Renal pelvis (tissue), 1 donor: ENCODE measurements at regions not wholly inside any gene's neighbourhood (a gene's known extent, or its start where the extent isn't known, plus 50 kb on each side); places are given as distances from the start of the nearest gene placed in this dataset.
"Not testable (repeated sequence)": the region's sequence is repeated elsewhere in the genome, so short reads cannot be mapped to it uniquely, and the experiment has no call there.

ENCODE experiments used
- DNase-seq: peaks from one replicate; pipeline ENCODE4 v3.0.0-alpha.2; 2013

DNA sequence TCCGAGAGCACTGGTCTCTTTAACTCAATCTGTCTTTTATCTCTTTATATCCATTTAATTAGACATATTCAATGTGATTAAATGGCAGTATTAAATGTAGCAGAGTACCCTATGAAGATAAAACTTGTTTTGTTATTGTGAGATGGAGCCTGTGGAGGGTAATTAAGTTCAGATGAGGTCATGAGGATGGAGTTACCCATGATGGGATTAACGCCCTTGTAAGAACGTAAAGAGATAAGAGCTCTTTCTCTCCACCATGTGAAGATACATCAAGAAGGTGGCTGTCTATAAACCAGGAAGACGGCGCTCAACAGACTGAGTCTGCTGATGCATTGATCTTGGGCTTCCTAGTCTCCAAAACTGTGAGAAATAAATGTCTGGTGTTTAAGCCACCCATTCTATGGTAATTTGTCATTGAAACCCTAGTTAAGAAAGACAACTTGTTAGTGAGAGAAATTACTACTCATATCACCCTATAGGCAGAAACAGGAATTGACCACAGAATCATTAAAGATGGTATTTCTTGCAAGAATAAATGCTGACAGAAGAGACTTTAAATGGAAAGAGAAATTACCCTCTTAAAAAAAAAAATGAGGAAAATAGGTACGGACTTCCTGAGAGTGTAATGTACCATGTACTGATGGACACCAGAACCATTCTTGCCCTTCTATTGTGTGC lies 738.7 kb upstream of the CHAC2 start:
- DNase-seq = no peak

DNA sequence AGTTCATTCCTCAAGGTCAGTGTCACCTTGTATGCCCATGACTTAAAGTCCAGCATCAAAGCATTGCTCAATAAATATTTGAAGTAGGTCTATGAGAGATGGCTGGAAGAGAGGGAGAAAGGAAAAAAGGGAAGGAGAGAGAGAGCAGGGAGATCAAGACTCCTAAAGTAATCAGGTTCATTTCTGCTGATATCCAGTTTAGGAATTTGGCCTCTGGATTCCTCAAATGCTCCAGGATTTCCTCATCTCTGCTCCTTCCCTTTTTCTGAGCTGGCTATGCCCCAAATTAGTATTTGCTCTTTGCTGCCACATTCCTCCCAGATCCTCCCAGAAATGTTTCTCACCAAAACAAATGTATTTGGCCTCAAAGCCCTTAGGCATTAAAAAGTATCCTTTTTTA lies 739.4 kb upstream of the CHAC2 start:
- no peak for DNase-seq

GRCh38 chr2:53022248-53022647 lies 745.4 kb upstream of the CHAC2 start:
- DNase-seq = not testable (repeated sequence)

- DNase-seq = no peak
These were observed 745.8 kb upstream of the CHAC2 start for GRCh38 chr2:53021828-53022227.

DNA sequence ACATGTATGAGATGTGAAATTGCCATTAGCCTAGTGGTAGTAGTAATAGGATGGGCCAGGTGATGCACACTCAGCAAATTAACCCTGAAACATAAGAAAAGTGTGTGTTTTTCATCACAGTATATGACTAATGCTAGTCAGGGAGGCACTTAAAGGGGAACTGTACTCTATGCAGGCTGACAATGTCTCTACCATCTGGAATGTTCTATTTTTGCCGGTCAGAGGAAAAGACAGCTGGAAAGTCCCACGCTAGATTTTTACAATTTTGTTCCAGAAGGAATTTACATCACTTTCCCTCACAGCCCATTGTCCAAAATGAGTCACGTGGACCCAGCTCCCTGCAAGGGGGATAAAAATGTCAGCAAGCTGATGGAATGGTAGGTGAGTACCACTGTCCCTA lies 746.3 kb upstream of the CHAC2 start:
- DNase-seq = peak; percentile 12

- DNase-seq = peak; percentile 44
These were observed 748.7 kb upstream of the CHAC2 start for GRCh38 chr2:53018825-53019425.

GRCh38 chr2:53006980-53007379 lies 760.6 kb upstream of the CHAC2 start:
- DNase-seq = no peak

DNA sequence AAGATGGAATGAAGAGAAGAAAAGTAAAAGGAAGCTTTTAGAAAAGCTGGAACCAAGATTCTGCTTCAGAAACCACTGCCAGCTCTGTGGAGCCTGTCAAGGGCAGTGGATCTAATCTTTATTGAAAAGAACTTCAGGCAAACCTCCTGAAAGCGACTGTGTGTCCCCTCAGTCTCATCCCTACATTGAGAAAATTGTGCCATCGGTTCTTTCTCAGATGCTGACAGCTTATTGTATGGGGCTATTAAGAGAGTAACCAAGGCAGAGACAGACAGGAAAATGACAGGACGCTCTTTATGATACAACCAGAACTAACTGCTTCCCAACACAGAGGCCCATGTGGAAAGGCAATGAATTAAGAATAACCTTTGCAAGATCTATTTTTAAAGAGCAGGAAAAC lies 763.2 kb upstream of the CHAC2 start:
- DNase-seq = no peak

DNA sequence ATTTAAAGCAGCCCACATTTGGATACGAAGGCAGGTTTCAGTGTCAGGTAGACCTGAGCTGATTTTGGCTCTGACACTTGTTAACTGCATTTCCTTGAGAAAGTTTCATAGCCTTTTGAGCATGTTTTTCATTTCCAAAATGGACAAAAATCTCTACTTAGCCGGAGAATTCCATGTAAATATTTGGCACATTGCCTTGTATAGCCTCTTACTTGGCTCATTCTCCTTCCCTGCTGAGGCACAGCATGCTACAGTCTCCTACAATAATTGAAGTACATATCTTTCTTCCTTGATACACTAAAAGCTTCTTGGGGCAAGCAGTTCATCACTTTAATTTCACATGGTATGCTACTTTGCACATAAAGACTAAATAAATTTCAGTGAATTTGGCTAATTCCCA lies 772.2 kb upstream of the CHAC2 start:
- no peak for DNase-seq

DNA sequence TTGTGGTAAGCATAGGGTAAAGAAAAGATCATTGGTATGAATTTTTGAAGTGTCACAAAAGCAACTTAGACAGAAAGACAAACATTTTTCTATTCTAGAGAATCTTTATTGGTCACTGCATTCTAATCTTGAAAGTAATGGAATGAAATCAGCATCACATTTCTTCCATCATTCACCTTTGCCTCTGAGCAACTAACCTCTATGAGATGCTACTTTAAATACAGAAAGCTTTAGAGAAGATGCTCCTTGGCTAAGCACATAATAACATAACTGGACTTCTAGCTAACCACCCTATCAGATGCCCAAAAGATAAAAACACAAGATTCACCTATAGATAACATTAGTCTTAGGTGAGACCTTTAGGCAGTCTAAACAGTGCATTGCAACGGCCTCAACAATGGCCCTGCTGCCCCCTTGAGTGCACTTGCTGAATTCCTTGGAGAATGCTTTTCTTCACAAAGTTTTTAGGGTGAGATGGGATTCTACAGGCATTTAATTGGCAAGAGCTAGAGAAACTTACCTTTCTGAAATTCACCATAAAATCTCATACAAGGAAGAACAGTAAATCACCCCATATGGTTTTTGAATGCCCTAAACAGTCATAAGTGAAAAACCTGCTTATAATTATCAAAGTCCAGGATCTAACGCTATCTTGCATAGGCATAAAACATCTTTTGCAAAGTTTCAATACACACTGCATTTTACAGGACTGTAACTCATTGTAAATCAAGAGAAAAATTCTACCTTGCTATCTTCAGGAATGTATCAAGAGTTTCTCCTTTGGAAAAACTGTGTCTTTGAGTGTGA lies 791.3 kb upstream of the CHAC2 start:
- peak; percentile 7 for DNase-seq

- no peak for DNase-seq
These were observed 793.5 kb upstream of the CHAC2 start for GRCh38 chr2:52974127-52974526.

DNA sequence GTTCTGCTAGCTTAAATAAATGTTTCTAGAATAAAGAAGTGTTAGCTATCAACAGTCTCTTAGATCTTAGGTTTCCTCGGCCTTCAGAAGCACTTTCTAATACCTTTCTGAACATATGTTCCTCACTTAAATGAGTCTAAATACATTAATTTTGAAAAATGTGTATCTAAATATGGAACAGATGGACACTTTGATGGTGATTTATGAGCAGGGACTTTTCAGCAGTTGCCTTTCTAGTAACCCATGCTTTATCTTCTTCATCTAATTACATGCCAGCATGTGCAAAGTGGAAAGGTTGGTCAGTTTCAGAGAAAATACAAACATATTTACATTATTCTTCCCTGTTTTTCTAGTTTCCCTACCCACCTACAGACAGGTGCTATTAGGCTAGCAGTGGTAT lies 797.0 kb upstream of the CHAC2 start:
- DNase-seq = no peak

DNA sequence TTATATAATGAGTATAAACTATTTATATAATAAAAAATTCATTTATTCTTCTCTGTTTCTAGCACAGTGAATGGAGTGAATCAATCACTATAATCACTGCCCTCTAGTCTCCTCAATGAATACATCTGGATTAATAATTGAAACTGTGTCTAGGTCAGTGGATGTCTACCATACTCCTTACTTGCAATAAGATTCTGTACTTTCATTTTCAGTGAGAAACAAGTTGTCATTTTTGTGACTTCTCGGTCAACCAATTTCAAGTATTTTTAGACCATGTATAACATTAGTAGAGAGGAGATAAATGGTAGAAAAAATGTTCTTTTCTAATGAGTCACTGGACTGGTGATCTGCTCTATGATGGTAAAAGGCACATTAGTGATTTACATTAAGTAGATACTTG lies 799.6 kb upstream of the CHAC2 start:
- DNase-seq = no peak

- DNase-seq = no peak
These were observed 802.6 kb upstream of the CHAC2 start for GRCh38 chr2:52964916-52965530.

GRCh38 chr2:52961403-52961802 lies 806.2 kb upstream of the CHAC2 start:
- DNase-seq = no peak

GRCh38 chr2:52960881-52961280 lies 806.7 kb upstream of the CHAC2 start:
- no peak for DNase-seq

DNA sequence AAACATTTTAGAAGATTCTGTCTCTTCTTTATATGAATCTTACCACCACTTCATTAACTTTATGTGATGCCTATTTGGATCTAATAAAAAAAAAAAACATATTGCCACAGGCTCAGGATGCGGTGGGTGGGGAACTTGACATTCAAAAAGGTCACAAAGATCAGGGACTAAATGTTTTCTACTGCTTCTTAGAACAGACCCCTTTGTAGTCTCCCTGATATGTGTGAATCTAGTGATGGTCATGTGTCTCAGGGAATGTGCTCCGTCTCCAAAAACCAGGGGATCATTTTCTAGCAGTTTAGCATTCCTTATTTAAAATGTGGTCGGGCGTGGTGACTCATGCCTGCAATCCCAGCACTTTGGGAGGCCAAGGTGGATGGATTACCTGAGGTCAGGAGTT lies 807.8 kb upstream of the CHAC2 start:
- DNase-seq = no peak

GRCh38 chr2:52956766-52957165 lies 810.8 kb upstream of the CHAC2 start:
- DNase-seq = no peak

DNA sequence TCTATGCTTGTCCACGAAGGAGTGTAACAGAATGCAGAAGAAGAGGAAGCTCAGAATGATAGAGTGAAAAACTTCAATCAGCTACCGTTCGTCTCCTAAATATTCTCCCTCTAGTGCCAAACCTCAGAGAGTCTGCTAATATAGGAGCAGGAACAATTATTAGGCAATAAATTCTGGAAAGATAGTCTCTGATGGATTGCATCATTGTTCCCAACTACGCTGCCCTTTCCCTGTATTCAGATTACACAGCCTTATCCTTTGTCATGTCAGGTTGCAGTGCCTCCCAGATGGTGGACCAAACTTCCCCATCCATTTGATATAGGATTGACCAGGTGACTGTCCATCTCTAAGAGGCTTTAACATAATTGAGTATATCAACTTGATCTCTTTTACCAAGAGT lies 811.5 kb upstream of the CHAC2 start:
- DNase-seq = no peak

DNA sequence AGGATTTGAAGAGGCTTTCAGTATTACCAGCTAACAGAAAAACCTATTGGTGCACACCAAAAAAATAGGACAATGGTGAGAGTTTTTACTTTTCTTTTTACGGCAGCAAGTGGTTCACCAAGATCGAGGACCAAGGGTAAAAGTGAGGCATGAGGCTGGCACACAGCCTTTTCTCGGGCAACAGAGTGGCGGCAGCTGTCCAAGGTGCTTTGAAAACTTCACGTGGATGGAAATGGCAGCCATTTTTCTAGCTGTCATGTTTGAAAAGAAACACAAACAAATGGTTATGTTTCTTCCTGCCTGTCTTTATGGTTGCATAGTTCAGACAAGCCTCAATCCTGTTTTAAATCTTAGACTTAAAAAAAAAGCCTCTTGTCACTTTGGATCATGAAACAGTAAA lies 812.5 kb upstream of the CHAC2 start:
- DNase-seq = no peak

- DNase-seq = no peak
These were observed 827.5 kb upstream of the CHAC2 start for GRCh38 chr2:52940101-52940500.

- DNase-seq = no peak
These were observed 828.4 kb upstream of the CHAC2 start for GRCh38 chr2:52939250-52939649.

DNA sequence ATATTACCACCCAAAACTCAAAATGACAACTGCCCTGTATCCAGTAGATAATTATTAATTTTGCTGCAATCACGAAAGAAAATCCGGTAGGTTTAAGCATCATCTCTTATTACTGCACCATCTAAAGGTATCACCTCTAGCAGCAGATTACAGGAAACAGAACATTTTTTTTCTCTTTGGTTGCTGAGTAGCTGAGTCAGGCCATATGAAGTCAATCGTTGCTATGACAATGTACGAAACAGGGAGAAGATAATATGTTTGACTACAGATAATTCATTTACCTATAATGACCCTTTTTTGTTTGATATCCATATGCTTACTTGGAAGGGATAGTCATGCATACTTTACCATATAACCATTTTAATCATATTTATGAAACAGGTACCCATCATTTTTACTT lies 831.6 kb upstream of the CHAC2 start:
- no peak for DNase-seq
